GM21360 (cell line): ENCODE measurements at regions not wholly inside any gene's neighbourhood (a gene's known extent, or its start where the extent isn't known, plus 50 kb on each side); places are given as distances from the start of the nearest gene placed in this dataset.

Experiments used
- ATAC-seq: cut with Tn5 transposase; IDR thresholded peaks from one replicate; pipeline ENCODE4 v1.9.1; 2021; ENCODE audit warnings: mild to moderate bottlenecking, moderate library complexity; ENCODE audit not compliant: unreplicated experiment

DNA sequence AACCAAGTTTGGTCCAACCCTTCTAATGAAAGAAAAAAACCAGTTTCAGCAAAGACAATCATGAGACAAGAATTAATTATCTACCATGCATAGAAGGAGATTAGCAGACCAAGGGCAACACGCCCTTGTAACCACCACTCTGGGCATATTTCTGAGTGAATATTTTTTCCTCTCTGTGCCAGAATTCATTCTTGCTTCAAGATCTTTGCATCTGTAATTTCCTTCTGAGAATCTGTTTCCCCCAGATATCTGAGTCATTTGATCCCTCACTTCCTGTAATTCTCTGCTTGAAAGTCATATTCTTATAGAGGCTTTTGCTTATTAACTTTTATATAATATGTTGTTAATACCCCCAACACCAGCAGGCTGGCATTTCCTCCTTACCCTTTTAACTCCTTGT is 243.7 kb downstream of the SLC16A7 start:
- no peak for ATAC-seq

DNA sequence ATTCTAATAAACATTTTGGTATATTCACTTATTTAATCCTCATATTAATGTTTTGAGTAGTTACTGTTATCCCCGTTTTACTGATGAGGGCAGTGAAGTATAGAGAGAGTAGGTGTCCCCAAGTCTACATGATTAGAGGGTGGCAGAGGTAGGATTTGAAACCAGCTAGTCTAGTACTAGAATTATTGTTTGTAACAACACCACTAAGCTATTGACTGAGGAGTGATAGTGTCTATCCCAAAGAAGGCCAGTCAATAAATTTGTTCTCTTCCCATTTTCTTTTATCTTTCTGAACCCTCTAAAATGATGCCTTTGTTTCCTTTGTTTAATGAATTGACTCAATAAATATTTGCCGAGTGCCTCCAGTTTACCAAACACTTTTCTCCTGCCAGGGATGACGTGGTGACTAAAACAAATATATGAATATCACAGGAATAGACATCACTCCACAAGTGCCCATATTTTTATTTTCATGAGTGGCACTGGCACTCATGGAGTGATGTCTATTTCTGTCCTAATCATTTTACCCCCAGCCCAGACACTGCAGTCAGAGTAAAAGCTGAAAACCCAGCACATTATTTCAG is 247.5 kb downstream of the SLC16A7 start:
- ATAC-seq, result no peak

- no peak for ATAC-seq
These were observed 248.9 kb downstream of the SLC16A7 start for GRCh38 chr12:59844750-59845149.

GRCh38 chr12:59845293-59845692 is 249.5 kb downstream of the SLC16A7 start:
- ATAC-seq, result no peak

DNA sequence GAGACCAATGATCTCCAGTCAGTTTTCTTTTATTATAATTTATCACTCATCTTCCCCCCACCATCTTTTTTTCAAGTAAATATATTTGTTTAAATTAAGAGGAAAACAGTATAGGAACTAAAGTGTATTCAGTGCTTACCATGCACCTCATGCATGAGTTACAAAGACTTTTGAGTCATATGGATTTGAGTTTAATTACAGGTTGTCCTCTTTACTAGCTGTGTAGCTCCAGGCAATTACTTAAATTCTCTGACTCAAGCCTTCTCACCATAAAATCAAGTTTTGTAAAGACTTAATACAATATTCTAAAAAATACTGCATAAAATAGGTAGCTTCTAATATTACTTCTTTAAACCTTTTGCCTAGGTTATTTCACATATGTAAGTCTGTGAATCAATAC is 251.3 kb downstream of the SLC16A7 start:
- no peak for ATAC-seq

DNA sequence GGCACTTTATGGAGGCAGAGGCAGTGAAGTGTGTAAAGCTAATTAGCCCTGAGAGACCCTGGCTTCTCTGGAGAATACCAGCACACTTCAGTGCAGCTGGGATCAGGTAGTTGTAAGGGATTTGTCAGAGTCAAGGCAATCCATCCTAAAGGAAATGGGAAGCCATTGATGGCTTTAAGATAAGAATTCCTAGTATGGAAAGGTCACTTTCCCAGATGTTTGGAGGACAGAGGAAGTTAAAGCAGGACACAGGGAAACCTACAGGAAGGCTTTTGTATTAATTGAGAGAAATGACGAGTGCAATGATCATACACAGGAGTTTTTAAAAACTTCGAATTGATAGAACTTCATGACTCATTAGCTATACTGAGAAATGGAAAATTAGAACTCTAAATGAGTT is 254.4 kb downstream of the SLC16A7 start:
- ATAC-seq, result no peak

DNA sequence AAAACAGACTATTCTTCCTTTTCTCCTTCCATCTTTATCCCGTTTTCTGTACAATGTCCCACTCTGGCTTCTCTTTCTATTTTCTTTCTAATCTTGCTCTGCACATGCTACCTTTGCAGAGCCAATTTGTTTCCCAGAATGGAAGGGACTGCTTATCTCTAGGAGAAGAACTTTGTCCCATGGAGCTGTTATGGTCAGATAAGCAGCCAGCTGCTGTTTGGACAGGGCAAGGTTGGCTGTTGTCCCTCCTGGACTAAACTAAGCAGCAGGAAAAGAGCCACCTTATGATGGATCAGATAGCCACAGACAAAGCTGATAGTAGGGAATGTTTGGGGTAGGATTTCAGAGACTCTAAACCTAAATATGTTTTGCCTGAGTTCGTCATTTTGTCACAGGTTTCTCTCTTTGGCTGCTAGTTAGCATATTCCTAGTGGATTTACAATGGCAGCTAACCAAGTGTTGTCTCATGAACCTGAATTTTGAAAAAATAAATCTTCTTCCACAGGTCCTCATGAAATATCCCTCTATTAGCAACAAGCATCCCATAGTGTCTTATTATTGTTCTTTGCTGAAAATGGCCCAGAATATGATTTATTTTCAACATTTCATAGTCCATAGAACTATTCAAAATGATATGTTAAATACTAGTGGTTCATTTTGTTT is 262.8 kb downstream of the SLC16A7 start:
- ATAC-seq, result no peak

DNA sequence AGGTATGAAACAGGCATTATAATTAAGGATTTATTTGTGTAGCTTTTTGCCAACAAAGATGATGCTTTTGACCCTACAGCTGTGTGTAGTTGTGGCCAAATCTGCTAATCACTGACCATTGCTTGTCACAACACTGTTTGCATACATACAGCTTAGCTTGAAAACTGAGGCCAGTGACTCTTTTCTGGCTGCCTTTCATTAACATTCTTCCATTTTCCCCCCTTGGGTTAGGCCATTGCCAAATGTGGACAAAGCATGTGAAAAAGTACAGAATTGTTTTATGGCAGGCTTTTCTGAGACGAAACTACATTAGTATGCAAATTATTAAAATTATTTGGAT is 263.3 kb downstream of the SLC16A7 start:
- no peak for ATAC-seq

DNA sequence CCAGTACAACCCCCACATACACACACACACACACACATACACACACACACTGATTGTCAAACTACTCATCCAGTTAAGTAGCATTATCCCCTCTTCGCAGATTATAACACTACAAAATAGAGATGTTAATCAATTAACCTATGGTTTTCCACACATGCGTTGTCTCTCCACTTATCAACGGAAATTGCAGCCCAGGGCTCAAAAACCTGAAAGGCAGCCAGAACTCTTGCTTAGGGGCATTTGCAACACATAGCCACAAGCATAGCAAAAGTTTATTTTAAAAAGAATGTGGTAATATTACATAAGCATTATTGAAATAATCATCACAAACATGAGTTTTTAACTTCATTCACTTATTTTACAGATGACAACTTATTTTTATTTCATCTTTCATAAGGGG is 265.8 kb downstream of the SLC16A7 start:
- ATAC-seq, result no peak

GRCh38 chr12:59867055-59867454 is 271.2 kb downstream of the SLC16A7 start:
- ATAC-seq, result no peak

GRCh38 chr12:59867689-59868088 is 271.9 kb downstream of the SLC16A7 start:
- no peak for ATAC-seq

GRCh38 chr12:59871779-59872178 is 275.9 kb downstream of the SLC16A7 start:
- ATAC-seq, result no peak

- no peak for ATAC-seq
These were observed 277.3 kb downstream of the SLC16A7 start for GRCh38 chr12:59873136-59873535.

- no peak for ATAC-seq
These were observed 279.0 kb downstream of the SLC16A7 start for GRCh38 chr12:59874781-59875180.

GRCh38 chr12:59886131-59886733 is 290.4 kb downstream of the SLC16A7 start:
- ATAC-seq, result no peak

- no peak for ATAC-seq
These were observed 291.3 kb downstream of the SLC16A7 start for GRCh38 chr12:59887178-59887577.

GRCh38 chr12:59890896-59891579 is 295.2 kb downstream of the SLC16A7 start:
- no peak for ATAC-seq

DNA sequence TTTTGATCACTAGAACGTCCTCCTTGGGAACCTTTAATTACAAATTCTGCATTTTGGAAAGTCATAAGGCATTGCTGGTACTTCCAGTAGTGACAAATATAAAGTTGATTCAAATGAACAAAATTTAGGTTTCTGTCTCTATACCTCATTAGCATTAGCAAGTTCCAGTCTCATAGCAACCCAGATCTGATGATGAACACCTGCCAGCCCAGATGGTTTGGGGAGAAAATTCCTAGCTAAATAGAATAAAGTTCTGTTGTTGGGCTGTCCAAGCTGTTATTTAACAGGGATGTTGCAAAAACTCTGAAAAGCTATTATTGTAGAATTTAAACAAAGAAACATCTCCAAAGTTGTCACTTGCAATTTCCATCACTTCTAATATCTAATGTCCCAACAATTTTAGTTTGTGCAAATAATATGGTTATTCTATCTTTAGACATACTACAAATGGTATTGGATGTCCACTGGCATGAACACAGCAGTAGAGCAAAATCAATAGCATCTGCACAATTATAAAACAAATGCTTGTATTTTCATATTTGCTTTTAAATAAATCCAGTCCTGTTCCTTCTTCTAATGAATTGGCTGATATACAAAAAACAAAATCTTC is 299.4 kb downstream of the SLC16A7 start:
- ATAC-seq, result no peak

- no peak for ATAC-seq
These were observed 309.2 kb downstream of the SLC16A7 start for GRCh38 chr12:59904874-59905521.

GRCh38 chr12:59911516-59911915 is 315.7 kb downstream of the SLC16A7 start:
- no peak for ATAC-seq

DNA sequence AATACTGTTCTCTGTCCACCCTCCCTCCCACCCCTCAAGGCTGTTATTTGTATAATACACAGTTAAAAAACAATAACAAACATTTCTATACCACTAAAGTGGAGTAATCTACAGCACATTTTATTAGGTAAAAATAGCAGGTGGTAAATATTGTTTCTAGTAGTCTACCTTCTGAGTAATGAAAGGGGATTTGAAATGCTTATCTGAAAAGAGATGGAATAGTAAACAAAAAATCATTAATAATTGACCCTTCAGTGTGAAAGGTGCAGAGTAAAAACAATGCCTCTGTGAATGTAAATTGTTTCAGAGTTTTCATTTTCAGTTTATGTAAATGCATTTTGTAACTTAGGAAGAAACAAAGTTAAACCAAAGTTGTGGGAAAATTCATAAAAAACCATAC is 321.2 kb downstream of the SLC16A7 start:
- ATAC-seq, result no peak
